ENCODE measurements at regions not wholly inside any gene's neighbourhood (a gene's known extent, or its start where the extent isn't known, plus 50 kb on each side); places are given as distances from the start of the nearest gene placed in this dataset.

GRCh38 chr2:789529-789928 lies 112.3 kb upstream of the TMEM18 start:
- DNase-seq (ENCODE audit: low spot score), result no peak

GRCh38 chr2:788227-789032 lies 111.2 kb upstream of the TMEM18 start:
- no peak for DNase-seq (ENCODE audit: low spot score)

GRCh38 chr2:784753-785152 lies 107.5 kb upstream of the TMEM18 start:
- no peak for DNase-seq (ENCODE audit: low spot score)

GRCh38 chr2:780581-780980 lies 103.4 kb upstream of the TMEM18 start:
- DNase-seq (ENCODE audit: low spot score), result no peak

GRCh38 chr2:780002-780401 lies 102.8 kb upstream of the TMEM18 start:
- DNase-seq (ENCODE audit: low spot score), result no peak

GRCh38 chr2:778731-779350 lies 101.6 kb upstream of the TMEM18 start:
- no peak for DNase-seq (ENCODE audit: low spot score)

- no peak for DNase-seq (ENCODE audit: low spot score)
Observed at GRCh38 chr2:777546-777945, 100.3 kb upstream of the TMEM18 start.

- DNase-seq (ENCODE audit: low spot score), result no peak
Observed at GRCh38 chr2:777051-777450, 99.8 kb upstream of the TMEM18 start.

- DNase-seq (ENCODE audit: low spot score), result no peak
Observed at GRCh38 chr2:776487-776886, 99.3 kb upstream of the TMEM18 start.

- DNase-seq (ENCODE audit: low spot score), result no peak
Observed at GRCh38 chr2:776038-776437, 98.8 kb upstream of the TMEM18 start.

GRCh38 chr2:774436-774835 lies 97.2 kb upstream of the TMEM18 start:
- no peak for DNase-seq (ENCODE audit: low spot score)

GRCh38 chr2:773256-774160 lies 96.3 kb upstream of the TMEM18 start:
- DNase-seq (ENCODE audit: low spot score), result no peak

- no peak for DNase-seq (ENCODE audit: low spot score)
Observed at GRCh38 chr2:771538-771937, 94.3 kb upstream of the TMEM18 start.

- DNase-seq (ENCODE audit: low spot score), result no peak
Observed at GRCh38 chr2:770776-771175, 93.6 kb upstream of the TMEM18 start.

- DNase-seq (ENCODE audit: low spot score), result no peak
Observed at GRCh38 chr2:769771-770170, 92.6 kb upstream of the TMEM18 start.

GRCh38 chr2:768451-768850 lies 91.2 kb upstream of the TMEM18 start:
- DNase-seq (ENCODE audit: low spot score), result no peak

- DNase-seq (ENCODE audit: low spot score), result no peak
Observed at GRCh38 chr2:767944-768343, 90.7 kb upstream of the TMEM18 start.

GRCh38 chr2:767440-767839 lies 90.2 kb upstream of the TMEM18 start:
- DNase-seq (ENCODE audit: low spot score), result no peak

- no peak for DNase-seq (ENCODE audit: low spot score)
Observed at GRCh38 chr2:766255-766654, 89.0 kb upstream of the TMEM18 start.

- DNase-seq (ENCODE audit: low spot score), result no peak
Observed at GRCh38 chr2:765369-765768, 88.2 kb upstream of the TMEM18 start.

- no peak for DNase-seq (ENCODE audit: low spot score)
Observed at GRCh38 chr2:763766-764525, 86.7 kb upstream of the TMEM18 start.

GRCh38 chr2:762646-763045 lies 85.4 kb upstream of the TMEM18 start:
- no peak for DNase-seq (ENCODE audit: low spot score)

Data from SK-N-DZ (cell line).